ENCODE measurements at regions not wholly inside any gene's neighbourhood (a gene's known extent, or its start where the extent isn't known, plus 50 kb on each side); places are given as distances from the start of the nearest gene placed in this dataset.

GRCh38 chr15:35596285-35596684 is 50.3 kb upstream of the DPH6 start:
- H3K27ac ChIP-seq, result no peak overlapping the region
- POLR2A ChIA-PET (ENCODE audit: low non-redundant PET), result interaction anchor here (0.6 kb wide), 1 partner anchor 188 kb away, joined by 4 read pairs; no protein-coding TSS in a partner anchor
- CTCF ChIA-PET, result no interaction called here
- no peak for TF ChIP-seq CTCF (conservative IDR thresholded peaks at IDR 0.05; ENCODE audit: low read depth)
- DNase-seq (ENCODE audit: low spot score), result no peak

GRCh38 chr15:35602836-35603235 is 56.9 kb upstream of the DPH6 start:
- no peak for DNase-seq (ENCODE audit: low spot score)
- ChIA-PET POLR2A (ENCODE audit: low non-redundant PET) (no interaction called here), CTCF (no interaction called here)
- H3K27ac ChIP-seq, result no peak overlapping the region
- no peak for TF ChIP-seq CTCF (conservative IDR thresholded peaks at IDR 0.05; ENCODE audit: low read depth)

GRCh38 chr15:35603301-35603700 is 57.3 kb upstream of the DPH6 start:
- no peak for TF ChIP-seq CTCF (conservative IDR thresholded peaks at IDR 0.05; ENCODE audit: low read depth)
- POLR2A ChIA-PET (ENCODE audit: low non-redundant PET), result no interaction called here
- no peak overlapping the region for H3K27ac ChIP-seq

GRCh38 chr15:35603856-35604255 is 57.9 kb upstream of the DPH6 start:
- ChIA-PET CTCF (no interaction called here), POLR2A (ENCODE audit: low non-redundant PET) (no interaction called here)
- DNase-seq (ENCODE audit: low spot score), result no peak
- no peak overlapping the region for H3K27ac ChIP-seq
- TF ChIP-seq CTCF (conservative IDR thresholded peaks at IDR 0.05; ENCODE audit: low read depth), result no peak

More at GRCh38 chr15:35603301-35603700, 57.3 kb upstream of the DPH6 start:
- CTCF ChIA-PET, result no interaction called here
- DNase-seq (ENCODE audit: low spot score), result peak; percentile 4

- no peak for DNase-seq (ENCODE audit: low spot score)
- TF ChIP-seq CTCF (conservative IDR thresholded peaks at IDR 0.05; ENCODE audit: low read depth), result no peak
- CTCF ChIA-PET, result no interaction called here
- H3K27ac ChIP-seq, result no peak overlapping the region
- POLR2A ChIA-PET (ENCODE audit: low non-redundant PET), result no interaction called here
Observed at GRCh38 chr15:35605764-35606449, 59.9 kb upstream of the DPH6 start.

GRCh38 chr15:35606450-35606779 is 60.5 kb upstream of the DPH6 start:
- no peak for TF ChIP-seq CTCF (conservative IDR thresholded peaks at IDR 0.05; ENCODE audit: low read depth)
- ChIA-PET CTCF (no interaction called here), POLR2A (ENCODE audit: low non-redundant PET) (no interaction called here)
- no peak for DNase-seq (ENCODE audit: low spot score)
- no peak overlapping the region for H3K27ac ChIP-seq
